OCI-LY1 (cell line): ENCODE measurements at regions not wholly inside any gene's neighbourhood (a gene's known extent, or its start where the extent isn't known, plus 50 kb on each side); places are given as distances from the start of the nearest gene placed in this dataset.

ENCODE experiments used
- H2AFZ ChIP-seq: fragments of 200-600 bp; sonication (generic), shearing (Covaris generic); 2 replicates; pipeline ENCODE4 v1.6.0; 2014; ENCODE audit warnings: antibody characterized with exemption, mild to moderate bottlenecking, low read length
- H3F3A ChIP-seq: fragments of 200-600 bp; sonication (generic), shearing (Covaris generic); 2 replicates; pipeline ENCODE4 v1.6.0; 2014; ENCODE audit warnings: mild to moderate bottlenecking, antibody characterized with exemption, low read length, moderate library complexity; ENCODE audit not compliant: insufficient read depth
- H3K27ac ChIP-seq: fragments of 200-600 bp; sonication (generic); 2 replicates; pipeline ENCODE4 v1.5.1; 2014; ENCODE audit warnings: low read length, mixed run types, mild to moderate bottlenecking, low read depth; ENCODE audit not compliant: poor library complexity, severe bottlenecking
- H3K27me3 ChIP-seq: fragments of 200-600 bp; sonication (generic); 2 replicates; pipeline ENCODE4 v1.6.0; 2014; ENCODE audit warnings: antibody characterized with exemption, mild to moderate bottlenecking, low read length, moderate library complexity; ENCODE audit not compliant: insufficient read depth
- H3K36me3 ChIP-seq: fragments of 200-600 bp; sonication (generic); 2 replicates; pipeline ENCODE4 v1.6.1; 2014; ENCODE audit warnings: mild to moderate bottlenecking, antibody characterized with exemption, low read length, moderate library complexity, mixed read lengths; ENCODE audit not compliant: insufficient read depth
- H3K4me1 ChIP-seq: fragments of 200-600 bp; sonication (generic); 2 replicates; pipeline ENCODE4 v1.5.1; 2014; ENCODE audit warnings: mild to moderate bottlenecking, low read length, moderate library complexity; ENCODE audit not compliant: insufficient read depth, severe bottlenecking
- H3K4me2 ChIP-seq: fragments of 200-600 bp; sonication (generic), shearing (Covaris generic); 2 replicates; pipeline ENCODE4 v1.6.1; 2014; ENCODE audit warnings: low read length
- H3K4me3 ChIP-seq: fragments of 200-600 bp; sonication (generic); 2 replicates; pipeline ENCODE4 v1.5.1; 2014; ENCODE audit warnings: low read length, low read depth, mild to moderate bottlenecking, mixed read lengths; ENCODE audit not compliant: poor library complexity, severe bottlenecking
- H3K79me2 ChIP-seq: fragments of 200-600 bp; shearing (Covaris generic); 2 replicates; pipeline ENCODE4 v1.6.1; 2016; ENCODE audit warnings: mixed run types, low read length, mixed read lengths; ENCODE audit not compliant: insufficient read depth
- H3K9ac ChIP-seq: fragments of 200-600 bp; sonication (generic), shearing (Covaris generic); 2 replicates; pipeline ENCODE4 v1.6.1; 2014; ENCODE audit warnings: mild to moderate bottlenecking, low read length, mixed read lengths
- H3K9me2 ChIP-seq: fragments of 200-600 bp; sonication (generic), shearing (Covaris generic); 2 replicates; pipeline ENCODE4 v1.6.1; 2014; ENCODE audit warnings: low read depth, mild to moderate bottlenecking, low read length, mixed read lengths
- H3K9me3 ChIP-seq: fragments of 200-600 bp; shearing (Covaris generic); 2 replicates; pipeline ENCODE4 v1.6.1; 2014; ENCODE audit warnings: low read length, mixed read lengths
- H4K20me1 ChIP-seq: fragments of 200-600 bp; sonication (generic), shearing (Covaris generic); 2 replicates; pipeline ENCODE4 v1.6.0; 2016; ENCODE audit warnings: mild to moderate bottlenecking, low read length; ENCODE audit not compliant: insufficient read depth
- EZH2 ChIP-seq: fragments of 200-600 bp; sonication (generic), shearing (Covaris generic); IDR thresholded peaks from 2 replicates; pipeline ENCODE4 v1.8.0; 2017; ENCODE audit warnings: borderline replicate concordance, mixed run types, mild to moderate bottlenecking, antibody characterized with exemption, low read length, moderate library complexity, mixed read lengths
- TF ChIP-seq, protein P1 (sequence below): fragments of 200-600 bp; sonication (generic), shearing (Covaris generic); IDR thresholded peaks from 2 replicates; pipeline ENCODE4 v1.5.1; 2017; ENCODE audit warnings: mild to moderate bottlenecking, antibody characterized with exemption, low read length, moderate library complexity, mixed read lengths

DNA sequence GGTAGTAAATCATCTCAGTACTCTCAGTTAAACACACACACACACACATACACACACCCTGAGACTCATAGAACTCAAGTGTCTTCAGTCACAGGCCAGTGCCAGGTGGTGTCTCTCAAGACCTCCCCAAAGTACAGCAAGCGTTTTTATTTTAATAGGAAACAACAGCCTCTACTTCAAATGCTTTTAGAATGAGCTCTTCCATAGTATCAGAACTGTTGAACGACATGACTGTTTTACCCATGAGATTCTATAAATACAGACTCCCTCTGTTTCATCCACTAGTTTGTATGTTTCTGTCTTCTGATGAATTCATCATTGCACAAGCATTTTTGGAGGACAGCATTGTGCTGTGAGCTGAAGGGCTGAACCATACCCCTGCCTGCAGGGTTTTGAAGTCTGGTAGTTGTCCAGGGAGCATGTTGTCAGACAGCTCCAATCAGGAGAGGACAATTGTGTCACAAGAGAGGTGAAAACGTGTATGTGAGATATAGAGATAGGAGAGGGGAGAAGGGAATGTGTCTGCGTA is 201.0 kb upstream of the BCL6 start:
- H4K20me1 ChIP-seq = no peaks in the 10 kb centered on the region
- peak overlapping the region; percentile 97 for H3K27ac ChIP-seq
- TF ChIP-seq, protein P1, sequence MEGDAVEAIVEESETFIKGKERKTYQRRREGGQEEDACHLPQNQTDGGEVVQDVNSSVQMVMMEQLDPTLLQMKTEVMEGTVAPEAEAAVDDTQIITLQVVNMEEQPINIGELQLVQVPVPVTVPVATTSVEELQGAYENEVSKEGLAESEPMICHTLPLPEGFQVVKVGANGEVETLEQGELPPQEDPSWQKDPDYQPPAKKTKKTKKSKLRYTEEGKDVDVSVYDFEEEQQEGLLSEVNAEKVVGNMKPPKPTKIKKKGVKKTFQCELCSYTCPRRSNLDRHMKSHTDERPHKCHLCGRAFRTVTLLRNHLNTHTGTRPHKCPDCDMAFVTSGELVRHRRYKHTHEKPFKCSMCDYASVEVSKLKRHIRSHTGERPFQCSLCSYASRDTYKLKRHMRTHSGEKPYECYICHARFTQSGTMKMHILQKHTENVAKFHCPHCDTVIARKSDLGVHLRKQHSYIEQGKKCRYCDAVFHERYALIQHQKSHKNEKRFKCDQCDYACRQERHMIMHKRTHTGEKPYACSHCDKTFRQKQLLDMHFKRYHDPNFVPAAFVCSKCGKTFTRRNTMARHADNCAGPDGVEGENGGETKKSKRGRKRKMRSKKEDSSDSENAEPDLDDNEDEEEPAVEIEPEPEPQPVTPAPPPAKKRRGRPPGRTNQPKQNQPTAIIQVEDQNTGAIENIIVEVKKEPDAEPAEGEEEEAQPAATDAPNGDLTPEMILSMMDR = peak; percentile 37; the same call in 1 of the 2 replicates
- no peak for TF ChIP-seq EZH2
- H3F3A ChIP-seq = 0 out of 2 replicates have a peak, but pooled peaks cover 3% of the 10 kb centered on the region
- H3K36me3 ChIP-seq = peaks cover 9% of the 10 kb centered on the region; the same call in 1 of the 2 replicates
- peak overlapping the region; percentile 88 for H3K9ac ChIP-seq
- H3K9me3 ChIP-seq = no peaks in the 10 kb centered on the region
- no peaks in the 10 kb centered on the region for H3K79me2 ChIP-seq
- H3K9me2 ChIP-seq = no peaks in the 10 kb centered on the region
- peak overlapping the region; percentile 91 for H3K4me2 ChIP-seq
- no peak overlapping the region for H2AFZ ChIP-seq
- H3K27me3 ChIP-seq = no peaks in the 10 kb centered on the region
- peaks cover 100% of the 10 kb centered on the region for H3K4me1 ChIP-seq
- peak overlapping the region; percentile 70 for H3K4me3 ChIP-seq

DNA sequence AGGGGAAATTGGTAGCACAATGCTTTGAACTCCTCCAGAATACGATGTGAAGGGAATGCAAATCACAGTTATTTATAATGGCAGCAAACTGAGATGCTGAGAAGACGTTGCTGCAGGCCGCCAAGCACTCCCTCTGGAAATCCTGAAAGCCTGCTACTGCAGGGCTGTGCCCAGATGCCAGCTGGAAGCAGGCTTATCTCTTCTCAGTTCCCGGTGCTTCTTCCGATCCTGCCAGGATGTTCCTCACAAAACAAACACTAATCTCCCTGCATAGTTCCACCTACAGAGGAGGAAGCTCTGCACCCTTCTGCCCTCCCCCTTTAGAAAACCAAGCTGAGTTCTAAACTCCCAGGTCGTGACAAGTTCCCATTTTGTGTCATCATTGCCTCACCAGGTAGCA is 201.7 kb upstream of the BCL6 start:
- H3K4me2 ChIP-seq = peak overlapping the region; percentile 91
- no peaks in the 10 kb centered on the region for H3K9me2 ChIP-seq
- no peaks in the 10 kb centered on the region for H4K20me1 ChIP-seq
- H3K9ac ChIP-seq = peak overlapping the region; percentile 88
- H2AFZ ChIP-seq = no peak overlapping the region
- H3K4me1 ChIP-seq = peaks cover 100% of the 10 kb centered on the region
- no peak for TF ChIP-seq EZH2
- TF ChIP-seq, protein P1 = no peak
- H3K79me2 ChIP-seq = no peaks in the 10 kb centered on the region
- no peaks in the 10 kb centered on the region for H3K9me3 ChIP-seq
- H3K27ac ChIP-seq = peak overlapping the region; percentile 97
- H3K27me3 ChIP-seq = no peaks in the 10 kb centered on the region
- 0 out of 2 replicates have a peak, but pooled peaks cover 3% of the 10 kb centered on the region for H3F3A ChIP-seq
- peaks cover 10% of the 10 kb centered on the region; the same call in 1 of the 2 replicates for H3K36me3 ChIP-seq
- peak overlapping the region; percentile 70 for H3K4me3 ChIP-seq

DNA sequence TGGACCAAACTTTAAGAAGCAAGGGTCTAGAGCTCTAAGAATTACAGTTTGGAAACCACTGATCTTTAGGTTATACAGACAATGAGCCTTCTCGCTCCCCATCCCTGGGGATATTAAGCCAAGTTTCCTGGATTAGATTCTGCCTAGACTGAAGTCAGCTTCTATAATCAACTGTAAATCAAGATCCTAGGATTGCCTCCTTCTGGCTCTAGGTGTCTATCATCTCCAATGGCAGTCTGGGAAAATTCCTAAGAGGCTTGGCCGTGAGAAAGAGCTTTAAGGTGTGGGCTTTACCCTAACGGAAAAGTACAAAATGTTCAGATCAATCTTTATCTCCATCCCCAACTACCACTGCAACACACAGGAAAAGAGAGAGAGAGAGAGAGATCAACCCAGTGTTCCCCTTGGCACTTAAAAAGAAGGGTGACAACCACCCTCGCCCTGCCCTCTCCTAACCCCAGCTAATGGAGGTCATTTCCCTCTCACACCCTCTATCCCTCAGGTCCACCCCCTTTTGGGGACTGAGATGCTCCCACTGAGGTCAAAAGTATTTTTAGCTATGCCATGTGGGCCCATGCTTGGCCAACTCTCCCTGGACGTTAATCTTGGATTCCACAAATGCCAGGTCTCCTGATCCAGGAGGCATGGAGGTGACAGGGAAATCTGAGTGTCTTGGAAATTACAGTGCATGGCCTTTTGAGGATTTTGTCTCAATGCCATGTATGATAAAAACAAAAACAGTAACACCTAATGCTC is 202.8 kb upstream of the BCL6 start:
- Histone ChIP-seq H3F3A (0 out of 2 replicates have a peak, but pooled peaks cover 7% of the 10 kb centered on the region), H3K79me2 (no peaks in the 10 kb centered on the region), H2AFZ (no peak overlapping the region), H3K9ac (peak overlapping the region; percentile 88), H3K27ac (peak overlapping the region; percentile 97), H3K4me3 (peak overlapping the region; percentile 70), H3K9me3 (no peaks in the 10 kb centered on the region), H4K20me1 (no peaks in the 10 kb centered on the region), H3K36me3 (peaks cover 18% of the 10 kb centered on the region; the same call in 1 of the 2 replicates), H3K4me2 (peak overlapping the region; percentile 91; the same call in 1 of the 2 replicates), H3K9me2 (no peaks in the 10 kb centered on the region), H3K27me3 (no peaks in the 10 kb centered on the region), H3K4me1 (peaks cover 100% of the 10 kb centered on the region)
- no peak for TF ChIP-seq EZH2
- TF ChIP-seq, protein P1 = no peak
